Neural cell (in vitro differentiated cells): ENCODE measurements at regions not wholly inside any gene's neighbourhood (a gene's known extent, or its start where the extent isn't known, plus 50 kb on each side); places are given as distances from the start of the nearest gene placed in this dataset.

Experiments used
- H2AFZ ChIP-seq: fragments of 200-600, 300-800 bp; sonication (generic), shearing (Covaris generic); 2 replicates; pipeline ENCODE4 v1.6.0; 2014; ENCODE audit warnings: low read depth, mild to moderate bottlenecking, antibody characterized with exemption, low read length, moderate library complexity
- H3F3A ChIP-seq: fragments of 200-600 bp; shearing (Covaris generic); 2 replicates; pipeline ENCODE4 v1.6.1; 2016; ENCODE audit warnings: mild to moderate bottlenecking, moderate library complexity, mixed read lengths, antibody characterized with exemption, low read length; ENCODE audit not compliant: insufficient read depth, poor library complexity, severe bottlenecking
- H3K27ac ChIP-seq: fragments of 200-600, 300-800 bp; sonication (generic), shearing (Covaris generic); 2 replicates; pipeline ENCODE4 v1.5.1; 2014; ENCODE audit warnings: mild to moderate bottlenecking, low read length, moderate library complexity
- H3K27me3 ChIP-seq: fragments of 300-800, 200-600 bp; sonication (generic), shearing (Covaris generic); 2 replicates; pipeline ENCODE4 v1.6.0; 2014; ENCODE audit warnings: mild to moderate bottlenecking, low read depth, low read length, moderate library complexity; ENCODE audit not compliant: insufficient read depth
- H3K36me3 ChIP-seq: fragments of 300-800, 200-600 bp; sonication (generic), shearing (Covaris generic); 2 replicates; pipeline ENCODE4 v1.5.1; 2014; ENCODE audit warnings: mild to moderate bottlenecking, antibody characterized with exemption, low read length, moderate library complexity; ENCODE audit not compliant: insufficient read depth
- H3K4me2 ChIP-seq: fragments of 300-800, 200-600 bp; sonication (generic), shearing (Covaris generic); 2 replicates; pipeline ENCODE4 v1.6.0; 2014; ENCODE audit warnings: mild to moderate bottlenecking, low read length
- H3K4me3 ChIP-seq: fragments of 300-800, 200-600 bp; sonication (generic), shearing (Covaris generic); 2 replicates; pipeline ENCODE4 v1.5.1; 2014; ENCODE audit warnings: mild to moderate bottlenecking, low read length, moderate library complexity
- H3K79me2 ChIP-seq: fragments of 200-600 bp; shearing (Covaris generic); replicated peaks from 2 replicates; pipeline ENCODE4 v1.6.0; 2014; ENCODE audit warnings: mild to moderate bottlenecking, low read length, moderate library complexity; ENCODE audit not compliant: insufficient read depth
- H3K9ac ChIP-seq: fragments of 300-800, 200-600 bp; sonication (generic), shearing (Covaris generic); 2 replicates; pipeline ENCODE4 v1.6.1; 2016; ENCODE audit warnings: mild to moderate bottlenecking, low read length, mixed read lengths
- H3K9me2 ChIP-seq: fragments of 200-600 bp; shearing (Covaris generic); 2 replicates; pipeline ENCODE4 v1.6.1; 2016; ENCODE audit warnings: mild to moderate bottlenecking, low read length, mixed read lengths; ENCODE audit not compliant: insufficient read depth
- H3K9me3 ChIP-seq: fragments of 200-600, 300-800 bp; sonication (generic), shearing (Covaris generic); 2 replicates; pipeline ENCODE4 v1.6.1; 2016; ENCODE audit warnings: mild to moderate bottlenecking, mixed run types, low read length, moderate library complexity, mixed read lengths
- H4K20me1 ChIP-seq: fragments of 200-600 bp; shearing (Covaris generic); 2 replicates; pipeline ENCODE4 v1.6.1; 2016; ENCODE audit warnings: mild to moderate bottlenecking, mixed run types; ENCODE audit not compliant: insufficient read depth
- CTCF ChIP-seq: fragments of 450-650 bp; IDR thresholded peaks from 2 replicates; pipeline ENCODE4 v1.5.1; 2014; ENCODE audit warnings: antibody characterized with exemption, mild to moderate bottlenecking, moderate library complexity; ENCODE audit not compliant: poor library complexity, severe bottlenecking
- EZH2 ChIP-seq: fragments of 200-600, 300-800 bp; shearing (Covaris generic), sonication (generic); IDR thresholded peaks from 2 replicates; pipeline ENCODE4 v1.6.1; 2014; ENCODE audit warnings: antibody characterized with exemption, low read length, borderline replicate concordance, mild to moderate bottlenecking; ENCODE audit not compliant: insufficient read depth, poor library complexity, severe bottlenecking
- MXI1 ChIP-seq: fragments of 450-650 bp; conservative IDR thresholded peaks from 2 replicates; pipeline ENCODE4 v1.6.1; 2014; ENCODE audit warnings: antibody characterized with exemption, mild to moderate bottlenecking; ENCODE audit not compliant: poor library complexity, severe bottlenecking
- POLR2AphosphoS5 ChIP-seq: IDR thresholded peaks from 2 replicates; pipeline ENCODE4 v1.6.1; 2012
- RAD21 ChIP-seq: fragments of 450-650 bp; conservative IDR thresholded peaks from 2 replicates; pipeline ENCODE4 v1.6.1; 2014; ENCODE audit warnings: antibody characterized with exemption, mild to moderate bottlenecking, moderate library complexity
- REST ChIP-seq: IDR thresholded peaks from 2 replicates; pipeline ENCODE4 v1.6.1; 2012; ENCODE audit warnings: borderline replicate concordance
- SMC3 ChIP-seq: fragments of 450-650 bp; conservative IDR thresholded peaks from 2 replicates; pipeline ENCODE4 v1.6.1; 2014; ENCODE audit warnings: antibody characterized with exemption, mild to moderate bottlenecking, moderate library complexity; ENCODE audit not compliant: poor library complexity
- TAF1 ChIP-seq: IDR thresholded peaks from 2 replicates; pipeline ENCODE4 v1.6.1; 2012; ENCODE audit warnings: low read depth

GRCh38 chr4:29142708-29143107 lies 1577.5 kb upstream of the PCDH7 start:
- H3K9ac ChIP-seq = no peak overlapping the region
- H3K4me3 ChIP-seq = no peak overlapping the region
- H3K27me3 ChIP-seq = no peaks in the 10 kb centered on the region
- H3K9me3 ChIP-seq = no peaks in the 10 kb centered on the region
- H3K4me2 ChIP-seq = no peak overlapping the region
- H3K9me2 ChIP-seq = no peaks in the 10 kb centered on the region
- TF ChIP-seq RAD21 (no peak), SMC3 (no peak), EZH2 (no peak)
- no peaks in the 10 kb centered on the region for H4K20me1 ChIP-seq
- no peak overlapping the region for H2AFZ ChIP-seq
- no peaks in the 10 kb centered on the region for H3F3A ChIP-seq
- no peaks in the 10 kb centered on the region for H3K36me3 ChIP-seq
- no peaks in the 10 kb centered on the region for H3K79me2 ChIP-seq
- no peak overlapping the region for H3K27ac ChIP-seq

GRCh38 chr4:29151584-29151983 lies 1568.6 kb upstream of the PCDH7 start:
- no peak overlapping the region for H3K4me3 ChIP-seq
- no peak overlapping the region for H3K4me2 ChIP-seq
- H3K27me3 ChIP-seq = no peaks in the 10 kb centered on the region
- H3K9ac ChIP-seq = no peak overlapping the region
- no peak overlapping the region for H3K27ac ChIP-seq
- H3K9me2 ChIP-seq = no peaks in the 10 kb centered on the region
- H3K9me3 ChIP-seq = no peaks in the 10 kb centered on the region
- no peaks in the 10 kb centered on the region for H3K79me2 ChIP-seq
- H2AFZ ChIP-seq = no peak overlapping the region
- H3K36me3 ChIP-seq = no peaks in the 10 kb centered on the region
- no peaks in the 10 kb centered on the region for H3F3A ChIP-seq
- no peaks in the 10 kb centered on the region for H4K20me1 ChIP-seq
- no peak for TF ChIP-seq CTCF

GRCh38 chr4:29153642-29154041 lies 1566.5 kb upstream of the PCDH7 start:
- no peak overlapping the region for H3K27ac ChIP-seq
- no peak overlapping the region for H3K4me3 ChIP-seq
- no peaks in the 10 kb centered on the region for H4K20me1 ChIP-seq
- H3K79me2 ChIP-seq = no peaks in the 10 kb centered on the region
- no peak overlapping the region for H3K9ac ChIP-seq
- no peaks in the 10 kb centered on the region for H3K9me2 ChIP-seq
- no peaks in the 10 kb centered on the region for H3K9me3 ChIP-seq
- TF ChIP-seq POLR2AphosphoS5 = no peak
- no peak for TF ChIP-seq TAF1
- no peak for TF ChIP-seq REST
- no peak for TF ChIP-seq EZH2
- no peak for TF ChIP-seq SMC3
- TF ChIP-seq RAD21 = no peak
- no peak for TF ChIP-seq MXI1
- H3F3A ChIP-seq = no peaks in the 10 kb centered on the region
- H3K4me2 ChIP-seq = no peak overlapping the region
- H3K27me3 ChIP-seq = no peaks in the 10 kb centered on the region
- no peaks in the 10 kb centered on the region for H3K36me3 ChIP-seq
- no peak overlapping the region for H2AFZ ChIP-seq
